ENCODE measurements at regions not wholly inside any gene's neighbourhood (a gene's known extent, or its start where the extent isn't known, plus 50 kb on each side); places are given as distances from the start of the nearest gene placed in this dataset.

GRCh38 chr1:14437417-14437918 is 161.0 kb upstream of the KAZN start:
- DNase-seq (ENCODE audit: low spot score): no peak

GRCh38 chr1:14438127-14438769 is 160.2 kb upstream of the KAZN start:
- no peak for DNase-seq (ENCODE audit: low spot score)

GRCh38 chr1:14439015-14439414 is 159.5 kb upstream of the KAZN start:
- DNase-seq (ENCODE audit: low spot score): no peak

GRCh38 chr1:14440166-14440565 is 158.3 kb upstream of the KAZN start:
- no peak for DNase-seq (ENCODE audit: low spot score)

GRCh38 chr1:14440731-14441130 is 157.8 kb upstream of the KAZN start:
- DNase-seq (ENCODE audit: low spot score): peak; percentile 10

GRCh38 chr1:14441302-14441741 is 157.2 kb upstream of the KAZN start:
- no peak for DNase-seq (ENCODE audit: low spot score)

GRCh38 chr1:14442669-14443068 is 155.8 kb upstream of the KAZN start:
- DNase-seq (ENCODE audit: low spot score): peak; percentile 84

- DNase-seq (ENCODE audit: low spot score): peak; percentile 98
These were observed 155.2 kb upstream of the KAZN start for GRCh38 chr1:14443164-14443787.

- DNase-seq (ENCODE audit: low spot score): no peak
These were observed 147.3 kb upstream of the KAZN start for GRCh38 chr1:14451217-14451616.

GRCh38 chr1:14452551-14452950 is 145.9 kb upstream of the KAZN start:
- no peak for DNase-seq (ENCODE audit: low spot score)

GRCh38 chr1:14460173-14460572 is 138.3 kb upstream of the KAZN start:
- no peak for DNase-seq (ENCODE audit: low spot score)

GRCh38 chr1:14462851-14463250 is 135.6 kb upstream of the KAZN start:
- no peak for DNase-seq (ENCODE audit: low spot score)

GRCh38 chr1:14466006-14466405 is 132.5 kb upstream of the KAZN start:
- DNase-seq (ENCODE audit: low spot score): no peak

- DNase-seq (ENCODE audit: low spot score): no peak
These were observed 131.4 kb upstream of the KAZN start for GRCh38 chr1:14467112-14467511.

GRCh38 chr1:14468751-14469150 is 129.7 kb upstream of the KAZN start:
- no peak for DNase-seq (ENCODE audit: low spot score)

- no peak for DNase-seq (ENCODE audit: low spot score)
These were observed 127.7 kb upstream of the KAZN start for GRCh38 chr1:14470802-14471201.

GRCh38 chr1:14474856-14475255 is 123.6 kb upstream of the KAZN start:
- no peak for DNase-seq (ENCODE audit: low spot score)

- DNase-seq (ENCODE audit: low spot score): peak; percentile 12
These were observed 122.1 kb upstream of the KAZN start for GRCh38 chr1:14476170-14476955.

- DNase-seq (ENCODE audit: low spot score): no peak
These were observed 120.4 kb upstream of the KAZN start for GRCh38 chr1:14478120-14478519.

GRCh38 chr1:14479865-14480264 is 118.6 kb upstream of the KAZN start:
- DNase-seq (ENCODE audit: low spot score): peak; percentile 17

GRCh38 chr1:14482784-14483450 is 115.6 kb upstream of the KAZN start:
- no peak for DNase-seq (ENCODE audit: low spot score)

- no peak for DNase-seq (ENCODE audit: low spot score)
These were observed 113.2 kb upstream of the KAZN start for GRCh38 chr1:14485285-14485684.
